Osteocyte (in vitro differentiated cells): ENCODE measurements at regions not wholly inside any gene's neighbourhood (a gene's known extent, or its start where the extent isn't known, plus 50 kb on each side); places are given as distances from the start of the nearest gene placed in this dataset.

Source experiments
- DNase-seq: peaks from one replicate; pipeline ENCODE4 v3.0.0; 2021; ENCODE audit warnings: mixed read lengths; ENCODE audit not compliant: unreplicated experiment; ENCODE audit errors: extremely low spot score
- H3K27ac Mint-ChIP-seq: one replicate; pipeline ENCODE4 v1.8.0; 2021; ENCODE audit warnings: mild to moderate bottlenecking, mixed read lengths; ENCODE audit not compliant: unreplicated experiment
- H3K27me3 Mint-ChIP-seq: one replicate; pipeline ENCODE4 v1.8.0; 2021; ENCODE audit warnings: mixed read lengths; ENCODE audit not compliant: unreplicated experiment
- H3K36me3 Mint-ChIP-seq: one replicate; pipeline ENCODE4 v1.8.0; 2021; ENCODE audit warnings: mixed read lengths; ENCODE audit not compliant: unreplicated experiment
- H3K4me1 Mint-ChIP-seq: one replicate; pipeline ENCODE4 v1.8.0; 2021; ENCODE audit warnings: mixed read lengths; ENCODE audit not compliant: unreplicated experiment
- H3K4me3 Mint-ChIP-seq: one replicate; pipeline ENCODE4 v1.8.0; 2021; ENCODE audit warnings: mild to moderate bottlenecking, moderate library complexity, mixed read lengths; ENCODE audit not compliant: unreplicated experiment
- H3K9me3 Mint-ChIP-seq: one replicate; pipeline ENCODE4 v1.8.0; 2021; ENCODE audit warnings: mixed read lengths; ENCODE audit not compliant: unreplicated experiment
- TF ChIP-seq, protein P1 (sequence below): fragments of 200-600 bp; sonication (generic); IDR thresholded peaks from 2 replicates; pipeline ENCODE4 v1.5.0; 2021; ENCODE audit warnings: antibody characterized with exemption, mild to moderate bottlenecking, moderate library complexity

DNA sequence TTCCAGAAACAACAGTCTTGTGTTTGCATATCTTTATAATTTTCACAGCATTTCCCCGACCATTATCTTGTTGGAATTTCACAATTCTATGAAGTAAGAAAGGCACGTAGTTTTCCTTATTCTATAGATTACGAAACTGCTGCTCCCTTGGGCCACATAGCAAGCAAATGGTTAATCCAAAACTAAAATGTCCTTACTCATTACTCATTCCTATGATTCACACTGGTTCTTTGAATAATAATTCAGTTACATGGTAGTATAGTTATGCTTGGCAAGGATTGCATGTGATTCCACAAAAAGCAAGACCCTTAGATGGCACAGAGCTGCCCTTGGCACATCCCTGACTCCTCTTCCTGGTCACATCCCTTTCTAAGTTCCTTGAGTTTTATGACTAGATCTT lies 51.2 kb downstream of the OR13H1 start:
- peak overlapping the region; percentile 29 for H3K27ac Mint-ChIP-seq
- peaks cover 4% of the 10 kb centered on the region for H3K9me3 Mint-ChIP-seq
- peaks cover 16% of the 10 kb centered on the region for H3K4me1 Mint-ChIP-seq
- TF ChIP-seq, protein P1, sequence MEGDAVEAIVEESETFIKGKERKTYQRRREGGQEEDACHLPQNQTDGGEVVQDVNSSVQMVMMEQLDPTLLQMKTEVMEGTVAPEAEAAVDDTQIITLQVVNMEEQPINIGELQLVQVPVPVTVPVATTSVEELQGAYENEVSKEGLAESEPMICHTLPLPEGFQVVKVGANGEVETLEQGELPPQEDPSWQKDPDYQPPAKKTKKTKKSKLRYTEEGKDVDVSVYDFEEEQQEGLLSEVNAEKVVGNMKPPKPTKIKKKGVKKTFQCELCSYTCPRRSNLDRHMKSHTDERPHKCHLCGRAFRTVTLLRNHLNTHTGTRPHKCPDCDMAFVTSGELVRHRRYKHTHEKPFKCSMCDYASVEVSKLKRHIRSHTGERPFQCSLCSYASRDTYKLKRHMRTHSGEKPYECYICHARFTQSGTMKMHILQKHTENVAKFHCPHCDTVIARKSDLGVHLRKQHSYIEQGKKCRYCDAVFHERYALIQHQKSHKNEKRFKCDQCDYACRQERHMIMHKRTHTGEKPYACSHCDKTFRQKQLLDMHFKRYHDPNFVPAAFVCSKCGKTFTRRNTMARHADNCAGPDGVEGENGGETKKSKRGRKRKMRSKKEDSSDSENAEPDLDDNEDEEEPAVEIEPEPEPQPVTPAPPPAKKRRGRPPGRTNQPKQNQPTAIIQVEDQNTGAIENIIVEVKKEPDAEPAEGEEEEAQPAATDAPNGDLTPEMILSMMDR, result no peak
- H3K4me3 Mint-ChIP-seq, result no peak overlapping the region
- H3K36me3 Mint-ChIP-seq, result no peaks in the 10 kb centered on the region
- no peak for DNase-seq
- no peaks in the 10 kb centered on the region for H3K27me3 Mint-ChIP-seq

GRCh38 chrX:131607792-131608369 lies 64.0 kb downstream of the OR13H1 start:
- no peak for DNase-seq
- Mint-ChIP-seq H3K4me1 (no peaks in the 10 kb centered on the region), H3K27me3 (peaks cover 3% of the 10 kb centered on the region), H3K36me3 (no peaks in the 10 kb centered on the region), H3K27ac (no peak overlapping the region), H3K4me3 (no peak overlapping the region), H3K9me3 (no peaks in the 10 kb centered on the region)
- TF ChIP-seq, protein P1, result no peak

- no peaks in the 10 kb centered on the region for H3K36me3 Mint-ChIP-seq
- no peaks in the 10 kb centered on the region for H3K4me1 Mint-ChIP-seq
These were observed 65.6 kb downstream of the OR13H1 start for GRCh38 chrX:131609480-131609879.

GRCh38 chrX:131613260-131613659 lies 69.4 kb downstream of the OR13H1 start:
- Mint-ChIP-seq H3K4me1 (peaks cover 2% of the 10 kb centered on the region), H3K27ac (no peak overlapping the region)
- no peak for DNase-seq

More at GRCh38 chrX:131609480-131609879, 65.6 kb downstream of the OR13H1 start:
- H3K9me3 Mint-ChIP-seq, result no peaks in the 10 kb centered on the region
- H3K4me3 Mint-ChIP-seq, result no peak overlapping the region
- no peak for DNase-seq
- H3K27ac Mint-ChIP-seq, result no peak overlapping the region
- H3K27me3 Mint-ChIP-seq, result peaks cover 7% of the 10 kb centered on the region
- TF ChIP-seq, protein P1, result no peak

DNA sequence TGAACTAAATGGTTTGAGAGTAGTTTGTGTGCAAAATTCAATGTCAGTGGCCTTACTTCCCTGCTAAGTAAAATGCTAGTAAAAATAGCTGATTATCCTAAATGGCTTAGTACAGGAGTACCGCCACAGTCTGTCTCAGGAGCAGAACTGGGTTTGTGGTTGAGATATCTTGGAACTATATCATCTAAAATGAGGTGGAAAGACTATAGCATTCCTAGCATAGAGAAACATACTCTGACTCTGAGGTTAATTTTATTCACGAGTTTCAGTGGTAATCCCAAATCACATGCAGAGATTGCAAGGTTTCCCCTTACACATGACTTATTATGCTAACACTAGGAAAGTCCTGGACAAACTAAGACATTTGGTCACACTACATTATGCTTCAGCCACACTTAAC lies 70.4 kb downstream of the OR13H1 start:
- Mint-ChIP-seq H3K27me3 (peaks cover 15% of the 10 kb centered on the region), H3K36me3 (no peaks in the 10 kb centered on the region), H3K9me3 (no peaks in the 10 kb centered on the region), H3K27ac (no peak overlapping the region), H3K4me3 (no peak overlapping the region), H3K4me1 (peaks cover 2% of the 10 kb centered on the region)
- TF ChIP-seq, protein P1, result no peak
- no peak for DNase-seq

More at GRCh38 chrX:131613260-131613659, 69.4 kb downstream of the OR13H1 start:
- TF ChIP-seq, protein P1, result no peak
- no peaks in the 10 kb centered on the region for H3K9me3 Mint-ChIP-seq
- H3K27me3 Mint-ChIP-seq, result peaks cover 15% of the 10 kb centered on the region
- H3K4me3 Mint-ChIP-seq, result no peak overlapping the region
- no peaks in the 10 kb centered on the region for H3K36me3 Mint-ChIP-seq
